D341Med (cell line): ENCODE measurements at regions not wholly inside any gene's neighbourhood (a gene's known extent, or its start where the extent isn't known, plus 50 kb on each side); places are given as distances from the start of the nearest gene placed in this dataset.
"Not testable (repeated sequence)": the region's sequence is repeated elsewhere in the genome, so short reads cannot be mapped to it uniquely, and the experiment has no call there.

Source experiments
- DNase-seq: peaks from one replicate; pipeline ENCODE4 v3.0.0; 2012; ENCODE audit warnings: low spot score

DNA sequence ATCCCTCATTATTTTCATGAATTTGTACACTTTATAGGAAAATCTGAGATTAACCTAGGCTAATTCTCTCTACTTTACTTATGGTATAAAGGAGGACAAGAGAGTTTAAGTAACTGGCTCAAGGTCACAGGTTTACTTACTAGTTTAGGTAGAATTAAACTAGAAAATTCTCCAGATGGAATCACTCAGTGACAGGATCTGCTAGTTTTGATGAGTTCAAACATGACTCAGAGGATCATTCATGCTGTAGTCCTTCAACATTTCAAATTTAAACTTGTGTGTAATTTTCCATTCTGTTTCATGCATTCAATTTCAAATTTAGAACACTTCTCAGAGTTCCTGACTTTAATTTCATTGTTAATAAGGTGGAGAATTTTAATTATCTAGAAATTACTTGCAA lies 485.7 kb upstream of the TUSC1 start:
- no peak for DNase-seq

- DNase-seq, result no peak
Observed at GRCh38 chr9:26159575-26160392, 481.5 kb upstream of the TUSC1 start.

DNA sequence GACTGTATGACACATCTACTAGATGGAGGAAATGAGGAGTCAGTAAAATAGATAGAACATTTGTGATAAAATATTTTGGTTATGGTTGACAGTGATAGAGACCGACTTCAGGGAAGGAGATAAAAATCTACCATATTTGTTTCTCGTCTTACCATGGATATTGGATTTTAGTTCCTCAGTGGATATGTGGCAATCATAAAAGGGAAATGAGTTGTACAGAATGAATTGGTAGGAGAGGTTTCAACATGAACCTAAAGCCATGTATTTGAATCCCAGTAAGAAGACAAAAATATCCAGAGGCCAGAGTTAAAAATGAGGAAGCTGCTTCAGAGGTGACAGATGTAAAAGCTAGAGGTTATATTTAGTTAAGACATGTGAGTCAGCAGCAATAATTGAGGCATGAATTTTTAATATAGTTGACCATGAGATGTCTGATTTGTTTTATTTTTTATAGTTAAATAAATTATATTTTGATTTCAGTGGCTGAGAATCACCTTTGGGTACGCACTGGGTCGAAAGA lies 480.4 kb upstream of the TUSC1 start:
- DNase-seq, result no peak

GRCh38 chr9:26157411-26157810 lies 479.2 kb upstream of the TUSC1 start:
- no peak for DNase-seq

DNA sequence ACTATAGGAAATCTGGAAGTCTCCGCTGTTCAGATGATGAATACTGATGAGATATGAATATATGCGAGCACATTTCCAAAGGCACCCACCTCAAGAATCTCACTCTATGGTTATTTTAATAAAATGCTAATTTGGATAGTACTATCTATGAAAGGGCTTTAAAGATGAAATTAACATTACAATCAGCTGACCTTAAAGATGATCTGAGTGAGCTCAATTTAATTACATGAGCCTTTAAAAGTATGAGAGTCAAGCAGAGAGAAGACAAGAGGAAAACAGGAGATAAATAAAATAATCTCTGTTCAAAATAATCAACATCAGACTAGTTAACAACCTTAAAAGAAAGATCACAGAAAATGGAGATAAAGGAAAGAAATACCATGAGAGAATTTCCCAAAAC lies 474.1 kb upstream of the TUSC1 start:
- DNase-seq, result no peak

DNA sequence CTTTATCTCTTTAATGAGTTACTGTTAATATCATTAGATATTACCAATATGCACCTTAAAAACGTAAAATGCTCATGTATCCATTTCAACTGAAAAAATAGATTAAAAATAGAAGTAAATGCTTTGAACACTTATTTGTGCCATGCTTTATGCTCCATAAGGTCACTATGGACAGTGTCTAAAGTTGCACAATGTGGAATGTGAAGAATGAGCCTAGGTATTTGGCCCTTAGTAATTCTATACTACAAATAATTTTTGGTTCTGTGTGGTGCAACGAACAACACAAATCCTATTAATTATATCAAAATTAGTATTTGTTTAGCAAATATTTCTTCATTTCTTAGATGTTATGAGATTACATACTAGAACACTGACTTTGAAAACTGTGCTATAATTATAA lies 469.9 kb upstream of the TUSC1 start:
- no peak for DNase-seq

DNA sequence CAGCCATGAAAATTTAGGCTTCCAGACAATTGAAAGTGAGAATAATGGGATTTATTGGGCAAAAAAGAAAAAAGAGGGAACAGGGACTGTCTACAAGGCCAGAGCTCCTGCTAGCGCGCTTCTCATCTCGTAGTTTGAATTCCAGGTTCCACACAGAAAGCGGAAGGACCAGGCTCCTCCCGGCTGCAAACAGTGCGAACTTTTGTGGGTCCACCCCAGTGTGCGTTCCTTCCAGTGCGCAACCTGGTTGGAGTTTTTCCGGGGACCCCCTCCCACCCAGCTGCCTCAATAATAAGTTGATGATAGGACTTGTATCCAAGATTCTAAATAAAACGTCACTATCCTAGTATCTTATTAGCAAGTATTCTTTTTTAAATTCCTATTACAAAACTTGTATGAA lies 467.7 kb upstream of the TUSC1 start:
- DNase-seq, result no peak

- DNase-seq, result no peak
Observed at GRCh38 chr9:26142631-26143030, 464.4 kb upstream of the TUSC1 start.

DNA sequence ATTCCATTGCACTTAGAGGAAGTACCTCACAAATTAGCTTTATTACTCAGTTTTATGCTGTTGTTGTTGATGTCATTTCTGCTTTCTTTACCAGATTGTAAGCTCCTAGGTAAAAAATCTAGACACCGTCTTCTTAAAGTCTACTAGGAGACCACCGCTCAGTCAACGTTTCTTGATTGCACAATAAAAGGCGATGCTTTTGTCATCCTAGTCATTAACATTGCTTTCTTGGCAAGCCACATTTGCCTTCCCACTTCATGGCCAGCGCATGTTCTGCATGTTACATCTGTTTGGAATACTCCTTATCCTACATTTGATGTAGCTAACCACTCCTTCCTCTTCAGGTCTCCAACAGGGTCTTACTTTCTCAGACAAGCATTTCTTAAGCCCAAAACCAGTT lies 464.0 kb upstream of the TUSC1 start:
- no peak for DNase-seq

GRCh38 chr9:26133537-26133936 lies 455.3 kb upstream of the TUSC1 start:
- no peak for DNase-seq

GRCh38 chr9:26132746-26133312 lies 454.6 kb upstream of the TUSC1 start:
- DNase-seq, result no peak

DNA sequence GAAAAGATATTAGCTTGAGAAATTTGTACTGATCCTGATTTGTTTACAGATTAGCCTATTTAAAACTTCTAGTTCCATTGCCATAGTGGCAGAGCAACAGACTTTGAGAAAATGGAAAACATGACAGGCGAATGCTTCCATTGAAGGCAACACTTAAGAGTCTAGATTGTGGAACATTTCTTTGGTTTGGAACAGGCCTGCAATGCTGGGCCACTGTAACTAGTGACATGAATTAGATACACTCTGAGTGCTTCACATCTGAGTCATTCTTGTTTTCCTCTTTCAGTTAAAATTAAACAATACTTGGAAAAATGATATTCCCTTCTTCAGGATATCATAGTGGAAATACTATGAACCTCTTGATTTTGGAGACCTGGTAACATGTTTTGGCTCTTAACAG lies 453.6 kb upstream of the TUSC1 start:
- no peak for DNase-seq

DNA sequence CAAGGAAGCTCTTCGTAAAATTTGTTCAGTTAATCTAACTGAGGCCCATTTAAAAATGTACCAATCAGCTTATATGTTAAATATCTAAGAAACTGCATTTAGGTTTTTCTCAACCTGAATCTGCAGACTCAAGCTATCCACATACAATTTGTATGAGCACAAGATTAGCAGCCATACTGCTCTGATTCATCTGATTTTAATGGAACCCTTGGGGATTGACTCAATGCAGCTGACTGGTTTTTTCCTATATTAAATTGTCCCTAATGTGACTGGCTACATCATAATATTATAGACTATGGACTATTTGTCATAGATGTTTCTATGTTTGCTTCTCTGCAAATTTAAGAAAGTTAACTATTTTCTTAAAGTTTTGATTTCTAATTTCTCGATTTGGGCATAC lies 451.0 kb upstream of the TUSC1 start:
- DNase-seq, result no peak

- DNase-seq, result no peak
Observed at GRCh38 chr9:26125693-26126092, 447.4 kb upstream of the TUSC1 start.

GRCh38 chr9:26116085-26116484 lies 437.8 kb upstream of the TUSC1 start:
- DNase-seq, result not testable (repeated sequence)

GRCh38 chr9:26112724-26113123 lies 434.5 kb upstream of the TUSC1 start:
- DNase-seq, result no peak

GRCh38 chr9:26086396-26086795 lies 408.2 kb upstream of the TUSC1 start:
- no peak for DNase-seq

- no peak for DNase-seq
Observed at GRCh38 chr9:26081847-26082246, 403.6 kb upstream of the TUSC1 start.

DNA sequence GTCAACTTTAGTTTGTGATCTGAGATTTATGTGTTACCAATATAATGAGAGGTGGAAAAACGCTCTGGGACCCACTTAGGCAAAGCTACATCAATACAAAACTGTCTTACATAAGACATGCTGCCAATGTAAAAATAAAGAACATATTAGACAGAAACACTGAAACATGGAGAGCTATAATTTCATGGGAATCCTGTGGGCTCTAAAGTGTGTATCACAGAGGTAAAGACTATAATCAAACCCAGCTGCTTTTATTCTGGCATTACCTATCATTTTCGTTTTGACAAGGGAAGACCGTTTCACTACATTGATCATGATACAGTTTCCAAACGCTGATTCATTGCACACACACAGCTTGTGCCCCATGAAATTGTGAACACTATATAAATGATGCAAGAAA lies 400.5 kb upstream of the TUSC1 start:
- DNase-seq, result no peak

GRCh38 chr9:26077860-26078259 lies 399.6 kb upstream of the TUSC1 start:
- no peak for DNase-seq

- DNase-seq, result no peak
Observed at GRCh38 chr9:26067608-26068007, 389.4 kb upstream of the TUSC1 start.

DNA sequence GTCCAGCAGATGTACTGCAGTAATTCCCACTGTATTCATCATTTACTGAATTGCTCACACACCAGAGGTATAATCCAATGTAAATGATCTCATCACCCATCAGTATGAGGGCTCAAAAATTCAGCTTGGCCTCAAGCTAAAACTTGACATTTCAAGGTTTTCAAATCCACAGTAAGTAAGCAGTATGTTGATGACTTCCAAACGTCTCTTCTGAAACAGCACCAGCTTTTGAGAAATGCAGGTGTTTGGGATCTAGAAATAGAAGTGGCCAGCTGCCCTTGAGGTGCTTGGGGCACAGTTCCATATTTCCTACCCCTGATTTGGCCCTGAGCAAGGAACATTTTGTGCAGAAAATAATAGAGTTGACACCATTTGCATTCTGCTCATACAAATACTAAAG lies 388.0 kb upstream of the TUSC1 start:
- DNase-seq, result no peak

- DNase-seq, result no peak
Observed at GRCh38 chr9:26061948-26062575, 383.8 kb upstream of the TUSC1 start.
